GM12878 (cell line): ENCODE measurements at regions not wholly inside any gene's neighbourhood (a gene's known extent, or its start where the extent isn't known, plus 50 kb on each side); places are given as distances from the start of the nearest gene placed in this dataset.
A peak's percentile ranks its signal among the peaks of the same experiment; 100 is the strongest.

Experiments
- ATAC-seq: fragments of 200-7000 bp; cut with Tn5 transposase; 3 replicates; pipeline ENCODE4 v1.9.1; 2020; ENCODE audit warnings: mild to moderate bottlenecking, moderate library complexity
- BruUV-seq: library from RNA; stranded (reverse); fragments of 400-500 nt; replicated peaks from 2 replicates; lab custom pipeline; 2021; lab: Mats Ljungman, UMichigan
- CTCF ChIA-PET: fragments of 300-600 bp; sonication (Branson Sonifier 250); formaldehyde crosslinking; extraction: SDS; loops from one replicate; lab custom pipeline; 2021; ENCODE audit warnings: inconsistent platforms; lab: Yijun Ruan, JAX
- POLR2A ChIA-PET: fragments of 350-600 bp; formaldehyde crosslinking; extraction: SDS; loops from one replicate; lab custom pipeline; 2021; ENCODE audit warnings: inconsistent platforms; lab: Charles Lee
- RAD21 ChIA-PET: fragments of 300-600 bp; sonication (Branson Sonifier 250); formaldehyde crosslinking; loops from one replicate; lab custom pipeline; 2023; ENCODE audit warnings: antibody characterized with exemption; ENCODE audit not compliant: unreplicated experiment; lab: Charles Lee
- SMC1A ChIA-PET: fragments of 300-600 bp; sonication (Branson Sonifier 250); formaldehyde crosslinking; loops from one replicate; lab custom pipeline; 2023; ENCODE audit not compliant: unreplicated experiment, uncharacterized antibody; lab: Charles Lee
- DNase-seq: peaks from one replicate; pipeline ENCODE4 v3.0.0-alpha.2; 2011; ENCODE audit warnings: low read depth, low spot score
- FAIRE-seq: peaks from 3 replicates; lab custom pipeline; 2011; peaks lifted over from hg19 to GRCh38; lab: Jason Lieb, UNC
- H2AFZ ChIP-seq: 2 replicates; pipeline ENCODE4 v1.6.0; 2011; ENCODE audit warnings: low read depth, low read length, control low read depth; ENCODE audit not compliant: control insufficient read depth
- H3K27ac ChIP-seq: 2 replicates; pipeline ENCODE4 v1.5.1; 2011; ENCODE audit warnings: control low read depth; ENCODE audit not compliant: control insufficient read depth, insufficient read depth
- H3K27me3 ChIP-seq, 2 experiments: replicated peaks in 1 of 2; 2 replicates each; pipeline versions ENCODE4 v1.6.0 to v1.6.1; 2011; ENCODE audit warnings: low read length in 1 of 2; ENCODE audit not compliant: control insufficient read depth in 2 of 2, insufficient read depth in 2 of 2
- H3K36me3 ChIP-seq, 2 experiments: 2 replicates each; pipeline ENCODE4 v1.5.1; 2011; ENCODE audit warnings: low read length in 1 of 2; ENCODE audit not compliant: control insufficient read depth in 2 of 2, insufficient read depth in 2 of 2
- H3K4me1 ChIP-seq: 2 replicates; pipeline ENCODE4 v1.6.1; 2011; ENCODE audit warnings: mild to moderate bottlenecking, low read length, moderate library complexity, mixed read lengths; ENCODE audit not compliant: control insufficient read depth, insufficient read depth
- H3K4me2 ChIP-seq: 2 replicates; pipeline ENCODE4 v1.6.0; 2011; ENCODE audit warnings: control low read depth; ENCODE audit not compliant: control insufficient read depth, insufficient read depth
- H3K4me3 ChIP-seq: fragments of 200-600 bp; sonication (generic); 2 replicates; pipeline ENCODE4 v1.5.1; 2016
- H3K79me2 ChIP-seq: 2 replicates; pipeline ENCODE4 v1.6.0; 2011; ENCODE audit warnings: low read length; ENCODE audit not compliant: control insufficient read depth, insufficient read depth
- H3K9ac ChIP-seq: 2 replicates; pipeline ENCODE4 v1.8.0; 2011; ENCODE audit warnings: low read length, control low read depth, mixed read lengths; ENCODE audit not compliant: control insufficient read depth, insufficient read depth
- H3K9me3 ChIP-seq: replicated peaks from 3 replicates; pipeline ENCODE4 v1.5.1; 2011; ENCODE audit warnings: mild to moderate bottlenecking, low read length; ENCODE audit not compliant: control insufficient read depth, insufficient read depth
- H4K20me1 ChIP-seq: 2 replicates; pipeline ENCODE4 v1.6.0; 2011; ENCODE audit not compliant: control insufficient read depth, insufficient read depth
- CEBPB ChIP-seq, 2 experiments: fragments of 150-350 bp in 1 of 2; IDR thresholded peaks; 2 replicates each; pipeline ENCODE4 v1.6.1; 2012 to 2014; ENCODE audit warnings: low read depth in 2 of 2, low read length in 2 of 2, borderline replicate concordance in 1 of 2, inconsistent platforms in 1 of 2
- DPF2 ChIP-seq: fragments of 450-650 bp; IDR thresholded peaks from 2 replicates; pipeline ENCODE4 v1.6.1; 2017; ENCODE audit warnings: mild to moderate bottlenecking
- GABPA ChIP-seq: IDR thresholded peaks from 2 replicates; pipeline ENCODE4 v1.6.1; 2014; ENCODE audit warnings: antibody characterized with exemption, low read depth, mild to moderate bottlenecking, inconsistent platforms
- JUND ChIP-seq: IDR thresholded peaks from 2 replicates; pipeline ENCODE4 v1.6.1; 2012; ENCODE audit warnings: low read depth, mild to moderate bottlenecking, low read length, improper control_type of control experiment, moderate library complexity
- KLF5 ChIP-seq: fragments of 450-650 bp; IDR thresholded peaks from 2 replicates; pipeline ENCODE4 v1.6.1; 2014; ENCODE audit warnings: mild to moderate bottlenecking; ENCODE audit not compliant: partially characterized antibody
- MEF2A ChIP-seq: IDR thresholded peaks from 2 replicates; pipeline ENCODE4 v1.6.1; 2011; ENCODE audit warnings: low read depth, mild to moderate bottlenecking, low read length, moderate library complexity; ENCODE audit not compliant: insufficient read depth
- MTA2 ChIP-seq: fragments of 450-650 bp; IDR thresholded peaks from 2 replicates; pipeline ENCODE4 v1.6.1; 2016; ENCODE audit warnings: low read depth, mild to moderate bottlenecking, moderate library complexity
- NFYB ChIP-seq: IDR thresholded peaks from 2 replicates; pipeline ENCODE4 v1.6.1; 2011; ENCODE audit warnings: low read depth, mild to moderate bottlenecking, low read length, improper control_type of control experiment, moderate library complexity; ENCODE audit not compliant: insufficient read depth
- POLR2A ChIP-seq: IDR thresholded peaks from 2 replicates; pipeline ENCODE4 v1.6.1; 2011; ENCODE audit warnings: low read depth, mild to moderate bottlenecking, low read length
- POLR2AphosphoS2 ChIP-seq: IDR thresholded peaks from 2 replicates; pipeline ENCODE4 v1.6.1; 2011; ENCODE audit warnings: low read depth, mild to moderate bottlenecking, low read length, improper control_type of control experiment, moderate library complexity
- RCOR1 ChIP-seq: conservative IDR thresholded peaks from 2 replicates; pipeline ENCODE4 v1.6.1; 2012; ENCODE audit warnings: low read depth, low read length, improper control_type of control experiment
- RELA ChIP-seq: fragments of 450-650 bp; IDR thresholded peaks from 2 replicates; pipeline ENCODE4 v1.8.0; 2014; ENCODE audit warnings: borderline replicate concordance; ENCODE audit not compliant: partially characterized antibody
- RFX5 ChIP-seq: IDR thresholded peaks from 2 replicates; pipeline ENCODE4 v1.6.1; 2011; ENCODE audit warnings: low read depth, low read length, improper control_type of control experiment
- SMAD1 ChIP-seq: fragments of 450-650 bp; IDR thresholded peaks from 2 replicates; pipeline ENCODE4 v1.6.1; 2018; ENCODE audit warnings: mild to moderate bottlenecking, low read depth; ENCODE audit not compliant: partially characterized antibody
- TCF3 ChIP-seq: IDR thresholded peaks from 2 replicates; pipeline ENCODE4 v1.6.1; 2012; ENCODE audit warnings: low read depth, mild to moderate bottlenecking, low read length, borderline replicate concordance; ENCODE audit not compliant: insufficient read depth
- YY1 ChIP-seq: IDR thresholded peaks from 2 replicates; pipeline ENCODE4 v1.6.1; 2011; ENCODE audit warnings: low read depth, mild to moderate bottlenecking, low read length
- ZNF217 ChIP-seq: fragments of 450-650 bp; IDR thresholded peaks from 2 replicates; pipeline ENCODE4 v1.6.1; 2017; ENCODE audit warnings: antibody characterized with exemption, mild to moderate bottlenecking
- WGBS: methylation state at CpG from one replicate; pipeline ENCODE4 v1.1.6; 2016; ENCODE audit warnings: low lambda C conversion rate; ENCODE audit not compliant: insufficient replicate concordance, insufficient coverage; ENCODE audit errors: missing lambda C conversion rate; 5-methylcytosine and 5-hydroxymethylcytosine counted together
- in situ Hi-C: fragments of 300-500 bp; cut with MboI; formaldehyde crosslinking; loops from 9 replicates; pipeline ENCODE4 v1.14.3; 2018; ENCODE audit warnings: mixed read lengths
- intact Hi-C: fragments of 100-400 bp; cut with micrococcal nuclease; formaldehyde crosslinking; loops from one replicate; pipeline ENCODE4 v1.14.2; 2022; ENCODE audit not compliant: unreplicated experiment
- TF ChIP-seq, protein P1 (sequence below): IDR thresholded peaks from 2 replicates; pipeline ENCODE4 v1.6.1; 2011; ENCODE audit warnings: low read depth, mild to moderate bottlenecking, low read length, moderate library complexity, borderline replicate concordance; ENCODE audit errors: extremely low read depth
- TF ChIP-seq, protein P2 (sequence below): fragments of 450-650 bp; IDR thresholded peaks from 2 replicates; pipeline ENCODE4 v1.6.1; 2017; ENCODE audit warnings: mild to moderate bottlenecking, low read depth, inconsistent platforms; ENCODE audit not compliant: poor library complexity, severe bottlenecking
- TF ChIP-seq, protein P3 (sequence below): fragments of 450-650 bp; formaldehyde crosslinking; IDR thresholded peaks from 2 replicates; pipeline ENCODE4 v1.4.0; 2022; ENCODE audit warnings: mild to moderate bottlenecking, moderate library complexity

DNA sequence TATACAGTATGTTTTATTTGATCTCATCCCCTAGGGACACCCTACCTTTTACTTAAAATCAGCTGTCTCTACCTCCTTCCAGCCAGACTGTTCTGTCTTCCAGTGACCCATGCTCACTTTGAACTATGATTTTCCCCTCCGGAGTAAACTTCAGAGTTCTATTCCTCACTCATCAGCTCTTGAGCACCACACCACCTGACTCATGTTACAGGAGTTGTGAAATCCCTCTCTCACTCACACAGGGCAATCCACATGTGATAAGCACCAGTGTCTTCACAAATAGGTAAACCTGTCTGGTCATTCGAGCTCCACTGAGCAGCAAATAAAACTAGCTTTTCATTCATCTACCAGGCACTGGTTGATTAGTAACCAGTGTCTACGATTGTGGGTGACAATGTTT lies 177.3 kb upstream of the BMP4 start (continued):
- TF ChIP-seq, protein P1, sequence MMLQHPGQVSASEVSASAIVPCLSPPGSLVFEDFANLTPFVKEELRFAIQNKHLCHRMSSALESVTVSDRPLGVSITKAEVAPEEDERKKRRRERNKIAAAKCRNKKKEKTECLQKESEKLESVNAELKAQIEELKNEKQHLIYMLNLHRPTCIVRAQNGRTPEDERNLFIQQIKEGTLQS: no peak
- TF ChIP-seq TCF3 (no peak), JUND (no peak), SMAD1 (no peak), ZNF217 (no peak), YY1 (no peak), KLF5 (no peak), RELA (no peak), MEF2A (no peak), NFYB (no peak)

DNA sequence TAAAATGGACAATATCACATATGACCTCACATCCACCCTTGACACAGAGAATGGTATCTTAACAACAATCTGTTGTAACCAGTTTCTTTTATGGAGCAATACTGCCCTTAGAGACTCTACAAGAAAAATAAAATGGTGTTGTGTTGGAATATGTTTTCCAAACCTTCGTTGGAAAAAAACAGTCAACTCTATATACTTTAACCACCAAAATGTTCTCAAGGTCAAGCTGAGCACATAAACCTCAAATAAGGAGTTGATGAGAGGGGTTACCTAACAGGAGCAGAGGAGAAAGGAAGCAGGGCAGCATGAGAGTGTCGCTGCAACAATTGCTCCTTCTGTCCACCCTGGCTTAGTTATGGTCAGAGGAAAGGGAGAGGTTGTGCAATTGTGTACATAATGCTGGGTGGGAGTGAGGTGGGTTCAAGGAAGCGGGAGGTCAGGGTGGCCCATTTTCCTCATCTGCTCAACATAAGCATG lies 179.2 kb upstream of the BMP4 start:
- Histone ChIP-seq H3K79me2 (no peaks in the 10 kb centered on the region), H3K9ac (no peak overlapping the region), H3K9me3 (no peaks in the 10 kb centered on the region), H3K4me2 (no peak overlapping the region), H4K20me1 (no peaks in the 10 kb centered on the region), H3K36me3 (no peaks in the 10 kb centered on the region), H2AFZ (no peak overlapping the region), H3K27ac (no peak overlapping the region), H3K27me3 (no peaks in the 10 kb centered on the region), H3K4me1 (no peaks in the 10 kb centered on the region), H3K4me3 (no peak overlapping the region)
- peak; percentile 54 for FAIRE-seq
- SMC1A ChIA-PET: no interaction called here
- WGBS: 13% methylated on average over 3 of the region's 3 CpGs
- DNase-seq: no peak
- BruUV-seq: no TSS peak
- in situ Hi-C loops (no loop called here), intact Hi-C loops (no loop called here)
- POLR2A ChIA-PET: no interaction called here
- TF ChIP-seq TCF3 (no peak), POLR2AphosphoS2 (no peak), CEBPB (IDR thresholded peaks at IDR 0.05; ENCODE audit: borderline replicate concordance in 1 of 2, low read depth in 2 of 2, low read length in 2 of 2) (no peak), MTA2 (no peak), DPF2 (no peak), RFX5 (no peak), GABPA (no peak), RCOR1 (no peak), POLR2A (no peak)
- TF ChIP-seq, protein P2, sequence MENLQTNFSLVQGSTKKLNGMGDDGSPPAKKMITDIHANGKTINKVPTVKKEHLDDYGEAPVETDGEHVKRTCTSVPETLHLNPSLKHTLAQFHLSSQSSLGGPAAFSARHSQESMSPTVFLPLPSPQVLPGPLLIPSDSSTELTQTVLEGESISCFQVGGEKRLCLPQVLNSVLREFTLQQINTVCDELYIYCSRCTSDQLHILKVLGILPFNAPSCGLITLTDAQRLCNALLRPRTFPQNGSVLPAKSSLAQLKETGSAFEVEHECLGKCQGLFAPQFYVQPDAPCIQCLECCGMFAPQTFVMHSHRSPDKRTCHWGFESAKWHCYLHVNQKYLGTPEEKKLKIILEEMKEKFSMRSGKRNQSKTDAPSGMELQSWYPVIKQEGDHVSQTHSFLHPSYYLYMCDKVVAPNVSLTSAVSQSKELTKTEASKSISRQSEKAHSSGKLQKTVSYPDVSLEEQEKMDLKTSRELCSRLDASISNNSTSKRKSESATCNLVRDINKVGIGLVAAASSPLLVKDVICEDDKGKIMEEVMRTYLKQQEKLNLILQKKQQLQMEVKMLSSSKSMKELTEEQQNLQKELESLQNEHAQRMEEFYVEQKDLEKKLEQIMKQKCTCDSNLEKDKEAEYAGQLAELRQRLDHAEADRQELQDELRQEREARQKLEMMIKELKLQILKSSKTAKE: no peak
- TF ChIP-seq, protein P3, sequence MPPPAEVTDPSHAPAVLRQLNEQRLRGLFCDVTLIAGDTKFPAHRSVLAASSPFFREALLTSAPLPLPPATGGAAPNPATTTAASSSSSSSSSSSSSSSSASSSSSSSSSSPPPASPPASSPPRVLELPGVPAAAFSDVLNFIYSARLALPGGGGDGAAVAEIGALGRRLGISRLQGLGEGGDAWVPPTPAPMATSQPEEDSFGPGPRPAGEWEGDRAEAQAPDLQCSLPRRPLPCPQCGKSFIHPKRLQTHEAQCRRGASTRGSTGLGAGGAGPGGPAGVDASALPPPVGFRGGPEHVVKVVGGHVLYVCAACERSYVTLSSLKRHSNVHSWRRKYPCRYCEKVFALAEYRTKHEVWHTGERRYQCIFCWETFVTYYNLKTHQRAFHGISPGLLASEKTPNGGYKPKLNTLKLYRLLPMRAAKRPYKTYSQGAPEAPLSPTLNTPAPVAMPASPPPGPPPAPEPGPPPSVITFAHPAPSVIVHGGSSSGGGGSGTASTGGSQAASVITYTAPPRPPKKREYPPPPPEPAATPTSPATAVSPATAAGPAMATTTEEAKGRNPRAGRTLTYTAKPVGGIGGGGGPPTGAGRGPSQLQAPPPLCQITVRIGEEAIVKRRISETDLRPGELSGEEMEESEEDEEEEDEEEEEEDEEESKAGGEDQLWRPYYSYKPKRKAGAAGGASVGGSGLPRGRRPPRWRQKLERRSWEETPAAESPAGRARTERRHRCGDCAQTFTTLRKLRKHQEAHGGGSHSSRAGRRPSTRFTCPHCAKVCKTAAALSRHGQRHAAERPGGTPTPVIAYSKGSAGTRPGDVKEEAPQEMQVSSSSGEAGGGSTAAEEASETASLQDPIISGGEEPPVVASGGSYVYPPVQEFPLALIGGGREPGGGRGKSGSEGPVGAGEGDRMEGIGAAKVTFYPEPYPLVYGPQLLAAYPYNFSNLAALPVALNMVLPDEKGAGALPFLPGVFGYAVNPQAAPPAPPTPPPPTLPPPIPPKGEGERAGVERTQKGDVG (CRISPR knock-in tag): no peak
- CTCF ChIA-PET: no interaction called here
- RAD21 ChIA-PET: no interaction called here
- no peak for ATAC-seq
